ENCODE measurements at regions not wholly inside any gene's neighbourhood (a gene's known extent, or its start where the extent isn't known, plus 50 kb on each side); places are given as distances from the start of the nearest gene placed in this dataset.
"Not testable (repeated sequence)": the region's sequence is repeated elsewhere in the genome, so short reads cannot be mapped to it uniquely, and the experiment has no call there.

- intact Hi-C loops (cut with micrococcal nuclease) = no loop called here
These were observed 98.5 kb upstream of the MBIP start for GRCh38 chr14:36418937-36419336.

- intact Hi-C loops (cut with micrococcal nuclease) = not testable (repeated sequence)
These were observed 91.5 kb upstream of the MBIP start for GRCh38 chr14:36411951-36412350.

- intact Hi-C loops (cut with micrococcal nuclease) = no loop called here
These were observed 88.0 kb upstream of the MBIP start for GRCh38 chr14:36408388-36408787.

GRCh38 chr14:36405589-36406274 is 85.3 kb upstream of the MBIP start:
- intact Hi-C loops (cut with micrococcal nuclease) = no loop called here

- intact Hi-C loops (cut with micrococcal nuclease) = no loop called here
These were observed 82.4 kb upstream of the MBIP start for GRCh38 chr14:36402867-36403266.

GRCh38 chr14:36398463-36399291 is 78.2 kb upstream of the MBIP start:
- intact Hi-C loops (cut with micrococcal nuclease) = no loop called here

- intact Hi-C loops (cut with micrococcal nuclease) = no loop called here
These were observed 76.9 kb upstream of the MBIP start for GRCh38 chr14:36397357-36397756.

- intact Hi-C loops (cut with micrococcal nuclease) = no loop called here
These were observed 76.4 kb upstream of the MBIP start for GRCh38 chr14:36396798-36397197.

- intact Hi-C loops (cut with micrococcal nuclease) = no loop called here
These were observed 74.2 kb upstream of the MBIP start for GRCh38 chr14:36394593-36394992.

GRCh38 chr14:36390718-36391117 is 70.3 kb upstream of the MBIP start:
- intact Hi-C loops (cut with micrococcal nuclease) = no loop called here

GRCh38 chr14:36383767-36384431 is 63.5 kb upstream of the MBIP start:
- intact Hi-C loops (cut with micrococcal nuclease) = no loop called here

GRCh38 chr14:36373982-36374673 is 53.7 kb upstream of the MBIP start:
- intact Hi-C loops (cut with micrococcal nuclease) = loop anchor here (1.0 kb wide), 1 partner anchor 304 kb away; no protein-coding TSS in a partner anchor

Measured in T-helper 2 cell treated with Interferon-gamma antibody and Interleukin-4, amounts not matched to agents 100 ng/mL and 5 ng/mL, for 36 hours (primary cell).